Breast epithelium (tissue), 4 donors: ENCODE measurements at regions not wholly inside any gene's neighbourhood (a gene's known extent, or its start where the extent isn't known, plus 50 kb on each side); places are given as distances from the start of the nearest gene placed in this dataset.
"Not testable (repeated sequence)": the region's sequence is repeated elsewhere in the genome, so short reads cannot be mapped to it uniquely, and the experiment has no call there.

ENCODE experiments used
- DNase-seq, 2 donors: peaks; one replicate each; pipeline ENCODE4 v3.0.0-alpha.2; 2019; ENCODE audit warnings: low spot score in 2 of 2
- H3K27ac ChIP-seq, 2 donors: fragments of 200-600 bp; sonication (generic) in 1 of 2; one replicate each; pipeline ENCODE4 v1.5.1; 2016 to 2019; ENCODE audit warnings: mild to moderate bottlenecking in 1 of 2
- H3K27me3 ChIP-seq, 2 donors: fragments of 200-600 bp; sonication (generic) in 1 of 2; one replicate each; pipeline versions ENCODE4 v1.5.1 to v1.6.0; 2017 to 2019; ENCODE audit warnings: control low read depth in 1 of 2, mild to moderate bottlenecking in 1 of 2
- H3K36me3 ChIP-seq: fragments of 200-600 bp; one replicate; pipeline ENCODE4 v1.5.1; 2019
- H3K4me1 ChIP-seq, 2 donors: fragments of 200-600 bp; sonication (generic); one replicate each; pipeline ENCODE4 v1.5.1; 2016 to 2019; ENCODE audit warnings: control low read depth in 1 of 2
- H3K4me3 ChIP-seq, 3 donors: fragments of 200-600 bp; sonication (generic); 1 replicate in 2 of 3; 2 replicates in 1 of 3; pipeline ENCODE4 v1.5.1; 2016 to 2019; ENCODE audit warnings: mild to moderate bottlenecking in 3 of 3, moderate library complexity in 2 of 3
- H3K9me3 ChIP-seq, 2 donors: fragments of 200-600 bp; sonication (generic) in 1 of 2; one replicate each; pipeline ENCODE4 v1.5.1; 2016 to 2019; ENCODE audit warnings: control low read depth in 1 of 2
- POLR2A ChIP-seq: fragments of 450-650 bp; IDR thresholded peaks from one replicate; pipeline ENCODE4 v1.6.1; 2016; ENCODE audit warnings: antibody characterized with exemption, mild to moderate bottlenecking, moderate library complexity
- POLR2AphosphoS5 ChIP-seq, 3 donors: sonication (generic); formaldehyde crosslinking; IDR thresholded peaks; one replicate each; pipeline ENCODE4 v1.6.1; 2017; ENCODE audit warnings: antibody characterized with exemption in 3 of 3
- intact Hi-C: fragments of 100-400 bp; cut with DNase I; formaldehyde crosslinking; loops from one replicate; pipeline ENCODE4 v1.15.1; 2023; ENCODE audit warnings: low total_unique reads
- TF ChIP-seq, protein P1 (sequence below), 3 donors: fragments of 450-650 bp; IDR thresholded peaks; one replicate each; pipeline ENCODE4 v1.5.1; 2016 to 2017; ENCODE audit warnings: antibody characterized with exemption in 3 of 3, mild to moderate bottlenecking in 3 of 3, moderate library complexity in 3 of 3

DNA sequence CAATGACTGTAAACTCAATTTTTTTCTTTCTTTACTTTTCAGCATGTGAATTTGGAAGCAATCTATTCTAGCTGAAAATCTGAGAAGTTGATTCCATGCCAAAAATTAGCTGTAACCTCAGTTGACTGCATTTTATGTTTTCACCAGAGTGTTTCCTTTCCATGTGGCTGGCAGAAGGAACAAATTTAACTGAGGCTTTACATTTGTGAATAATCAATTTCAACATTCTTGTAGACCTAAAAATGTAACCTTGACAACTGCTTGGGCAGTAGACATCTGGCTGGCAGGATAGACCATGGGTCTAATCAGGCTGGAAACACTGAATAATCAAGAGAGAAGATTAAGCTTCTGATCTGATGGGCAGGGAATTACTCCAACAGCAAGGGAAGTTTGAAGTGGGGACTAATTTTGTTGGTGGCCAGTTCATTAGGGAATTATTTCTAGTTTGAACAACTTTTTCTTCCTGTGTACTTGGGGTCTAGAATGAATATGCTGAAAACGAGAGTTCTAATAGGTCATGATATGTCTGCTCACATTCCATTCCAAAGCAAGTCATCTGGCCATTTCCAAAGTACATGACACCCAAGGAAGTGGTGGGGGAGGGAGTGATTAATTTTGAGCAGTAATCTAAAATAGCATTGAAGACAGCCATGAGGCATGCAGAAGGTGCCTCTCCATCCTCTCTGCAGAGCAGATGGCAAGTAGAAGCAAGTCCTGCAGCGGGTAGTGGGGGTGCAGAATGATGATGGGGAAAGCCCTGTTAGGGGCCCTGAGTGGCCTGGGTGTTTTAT lies 68.2 kb downstream of the ATP23 start:
- intact Hi-C loops = no loop called here
- no peaks in the 10 kb centered on the region for H3K4me1 ChIP-seq
- DNase-seq = no peak
- TF ChIP-seq, protein P1, sequence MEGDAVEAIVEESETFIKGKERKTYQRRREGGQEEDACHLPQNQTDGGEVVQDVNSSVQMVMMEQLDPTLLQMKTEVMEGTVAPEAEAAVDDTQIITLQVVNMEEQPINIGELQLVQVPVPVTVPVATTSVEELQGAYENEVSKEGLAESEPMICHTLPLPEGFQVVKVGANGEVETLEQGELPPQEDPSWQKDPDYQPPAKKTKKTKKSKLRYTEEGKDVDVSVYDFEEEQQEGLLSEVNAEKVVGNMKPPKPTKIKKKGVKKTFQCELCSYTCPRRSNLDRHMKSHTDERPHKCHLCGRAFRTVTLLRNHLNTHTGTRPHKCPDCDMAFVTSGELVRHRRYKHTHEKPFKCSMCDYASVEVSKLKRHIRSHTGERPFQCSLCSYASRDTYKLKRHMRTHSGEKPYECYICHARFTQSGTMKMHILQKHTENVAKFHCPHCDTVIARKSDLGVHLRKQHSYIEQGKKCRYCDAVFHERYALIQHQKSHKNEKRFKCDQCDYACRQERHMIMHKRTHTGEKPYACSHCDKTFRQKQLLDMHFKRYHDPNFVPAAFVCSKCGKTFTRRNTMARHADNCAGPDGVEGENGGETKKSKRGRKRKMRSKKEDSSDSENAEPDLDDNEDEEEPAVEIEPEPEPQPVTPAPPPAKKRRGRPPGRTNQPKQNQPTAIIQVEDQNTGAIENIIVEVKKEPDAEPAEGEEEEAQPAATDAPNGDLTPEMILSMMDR (IDR thresholded peaks at IDR 0.05) = no peak
- TF ChIP-seq POLR2AphosphoS5 (IDR thresholded peaks at IDR 0.05) (no peak), POLR2A (no peak)
- no peak overlapping the region for H3K4me3 ChIP-seq
- H3K36me3 ChIP-seq = no peaks in the 10 kb centered on the region
- peaks cover 6 to 7% of the 10 kb centered on the region in 2 donors for H3K9me3 ChIP-seq
- no peaks in the 10 kb centered on the region for H3K27me3 ChIP-seq
- H3K27ac ChIP-seq = no peak overlapping the region

- intact Hi-C loops = no loop called here
- Histone ChIP-seq H3K4me3 (no peak overlapping the region), H3K27me3 (no peaks in the 10 kb centered on the region), H3K9me3 (peaks cover 6 to 7% of the 10 kb centered on the region in 2 donors), H3K27ac (no peak overlapping the region), H3K36me3 (no peaks in the 10 kb centered on the region), H3K4me1 (no peaks in the 10 kb centered on the region)
- DNase-seq = no peak
- TF ChIP-seq, protein P1 (IDR thresholded peaks at IDR 0.05) = no peak
- TF ChIP-seq POLR2AphosphoS5 (IDR thresholded peaks at IDR 0.05) (no peak), POLR2A (no peak)
Measured at GRCh38 chr12:58011676-58012075, 70.3 kb downstream of the ATP23 start.

- H3K9me3 ChIP-seq = peaks cover 0 to 16% of the 10 kb centered on the region in 2 donors
- intact Hi-C loops, H3K36me3 ChIP-seq, H3K4me1 ChIP-seq, H3K27ac ChIP-seq, H3K27me3 ChIP-seq, DNase-seq, H3K4me3 ChIP-seq: not testable (repeated sequence)
Measured at GRCh38 chr12:58022379-58023020, 81.1 kb downstream of the ATP23 start.

- H3K36me3 ChIP-seq = no peaks in the 10 kb centered on the region
- H3K27me3 ChIP-seq = no peaks in the 10 kb centered on the region
- H3K27ac ChIP-seq = no peak overlapping the region
- H3K4me3 ChIP-seq = no peak overlapping the region
- intact Hi-C loops = no loop called here
- DNase-seq = no peak
- TF ChIP-seq, protein P1 (IDR thresholded peaks at IDR 0.05) = no peak
- TF ChIP-seq POLR2AphosphoS5 (IDR thresholded peaks at IDR 0.05) (no peak), POLR2A (no peak)
- no peaks in the 10 kb centered on the region for H3K4me1 ChIP-seq
- H3K9me3 ChIP-seq = no peaks in the 10 kb centered on the region
Measured at GRCh38 chr12:58025431-58025830, 84.1 kb downstream of the ATP23 start.

DNA sequence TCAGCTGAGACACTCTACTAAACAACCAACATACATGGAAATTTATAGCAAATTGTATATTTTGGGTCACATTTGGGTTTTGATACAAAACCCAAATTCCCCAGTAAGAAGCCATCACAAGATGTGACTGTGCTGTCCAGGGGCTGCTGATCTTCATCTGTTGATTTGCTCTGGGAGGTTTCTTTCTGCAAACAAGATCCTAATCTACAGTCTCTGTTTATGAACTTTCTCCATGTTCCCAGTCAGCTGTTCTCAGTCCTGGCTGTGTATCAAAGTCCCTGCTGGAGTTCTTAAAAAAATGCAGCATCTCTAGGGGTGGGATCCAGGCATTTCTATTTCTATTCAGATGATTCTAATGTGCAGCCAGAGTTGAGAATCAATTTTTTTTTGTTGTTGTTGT lies 85.1 kb downstream of the ATP23 start:
- no peak overlapping the region for H3K4me3 ChIP-seq
- no peak for DNase-seq
- H3K27ac ChIP-seq = no peak overlapping the region
- TF ChIP-seq, protein P1 (IDR thresholded peaks at IDR 0.05) = no peak
- no peak for TF ChIP-seq POLR2A
- no peak for TF ChIP-seq POLR2AphosphoS5 (IDR thresholded peaks at IDR 0.05)
- H3K36me3 ChIP-seq = no peaks in the 10 kb centered on the region
- H3K9me3 ChIP-seq = no peaks in the 10 kb centered on the region
- H3K4me1 ChIP-seq = no peaks in the 10 kb centered on the region
- intact Hi-C loops = no loop called here
- H3K27me3 ChIP-seq = no peaks in the 10 kb centered on the region
